A549 (cell line): ENCODE measurements at regions not wholly inside any gene's neighbourhood (a gene's known extent, or its start where the extent isn't known, plus 50 kb on each side); places are given as distances from the start of the nearest gene placed in this dataset.

ENCODE experiments used
- ATAC-seq, 2 experiments: fragments of 200-7000 bp in 1 of 2; fragments of >200 bp in 1 of 2; cut with Nextera tagmentation in 1 of 2; cut with Tn5 transposase in 1 of 2; 3 replicates each; pipeline versions ENCODE4 v1.8.0 to v1.9.1; 2018 to 2020; ENCODE audit warnings: mild to moderate bottlenecking in 1 of 2, moderate library complexity in 1 of 2
- CTCF ChIA-PET: fragments of 300-600 bp; sonication (Branson Sonifier 250); formaldehyde crosslinking; extraction: SDS; loops from one replicate; lab custom pipeline; 2021; ENCODE audit warnings: antibody characterized with exemption, inconsistent platforms; lab: Yijun Ruan, JAX
- POLR2A ChIA-PET: fragments of 350-600 bp; formaldehyde crosslinking; extraction: SDS; loops from one replicate; lab custom pipeline; 2021; ENCODE audit warnings: antibody characterized with exemption, inconsistent platforms; lab: Yijun Ruan, JAX
- DNase-seq, 2 experiments: peaks; one replicate each; pipeline versions ENCODE4 v3.0.0 to v3.0.0-alpha.2; 2011 to 2016; ENCODE audit warnings: low read depth in 1 of 2, low spot score in 1 of 2
- FAIRE-seq: peaks from 2 replicates; lab custom pipeline; 2011; peaks lifted over from hg19 to GRCh38; lab: Jason Lieb, UNC
- H3K27ac ChIP-seq, 2 experiments: fragments of >200 bp; sonication (Bioruptor Twin); formaldehyde crosslinking; 3 replicates each; pipeline ENCODE4 v1.5.1; 2016 to 2017
- H3K4me1 ChIP-seq: fragments of >200 bp; sonication (Bioruptor Twin); formaldehyde crosslinking; 3 replicates; pipeline ENCODE4 v1.6.1; 2016
- H3K4me2 ChIP-seq: fragments of >200 bp; sonication (Bioruptor Twin); formaldehyde crosslinking; 3 replicates; pipeline ENCODE4 v1.6.1; 2016
- H3K4me3 ChIP-seq: fragments of >200 bp; sonication (Bioruptor Twin); formaldehyde crosslinking; 3 replicates; pipeline ENCODE4 v1.5.1; 2016
- H3K9me3 ChIP-seq: fragments of >200 bp; sonication (Bioruptor Twin); formaldehyde crosslinking; 3 replicates; pipeline ENCODE4 v1.6.1; 2016
- CBX2 ChIP-seq: fragments of 200-600 bp; sonication (generic); IDR thresholded peaks from 2 replicates; pipeline ENCODE4 v1.6.1; 2016; ENCODE audit warnings: low read depth, mild to moderate bottlenecking, borderline replicate concordance
- CBX8 ChIP-seq: fragments of 200-600 bp; sonication (generic); IDR thresholded peaks from 2 replicates; pipeline ENCODE4 v1.6.1; 2016
- CEBPB ChIP-seq, 2 experiments: fragments of >200 bp in 1 of 2; sonication (Bioruptor Twin) in 1 of 2; formaldehyde crosslinking in 1 of 2; IDR thresholded peaks; 2 replicates each; pipeline ENCODE4 v1.6.1; 2012 to 2016
- CHD2 ChIP-seq: fragments of 150-350 bp; IDR thresholded peaks from 2 replicates; pipeline ENCODE4 v1.6.1; 2014; ENCODE audit warnings: low read length; ENCODE audit not compliant: partially characterized antibody
- EHF ChIP-seq: fragments of 250-450 bp; sonication (Bioruptor Pico); IDR thresholded peaks from 2 replicates; pipeline ENCODE4 v1.5.0; 2020; ENCODE audit warnings: mild to moderate bottlenecking
- EHMT2 ChIP-seq: fragments of 200-600 bp; sonication (generic); IDR thresholded peaks from 2 replicates; pipeline ENCODE4 v1.6.1; 2016; ENCODE audit warnings: antibody characterized with exemption, low read depth, mild to moderate bottlenecking, moderate library complexity
- ESRRA ChIP-seq: fragments of 150-350 bp; IDR thresholded peaks from 2 replicates; pipeline ENCODE4 v1.6.1; 2014; ENCODE audit warnings: mild to moderate bottlenecking, low read length, borderline replicate concordance
- FOXS1 ChIP-seq: fragments of 250-450 bp; sonication (Bioruptor Pico); IDR thresholded peaks from 2 replicates; pipeline ENCODE4 v1.5.0; 2020; ENCODE audit warnings: mild to moderate bottlenecking, moderate library complexity
- HOXA7 ChIP-seq: fragments of 250-450 bp; sonication (Bioruptor Pico); IDR thresholded peaks from 2 replicates; pipeline ENCODE4 v1.5.0; 2020; ENCODE audit warnings: mild to moderate bottlenecking, moderate library complexity
- HOXB13 ChIP-seq: fragments of 250-450 bp; sonication (Bioruptor Pico); IDR thresholded peaks from 2 replicates; pipeline ENCODE4 v1.5.0; 2020; ENCODE audit warnings: low read depth, mild to moderate bottlenecking, moderate library complexity
- HOXB5 ChIP-seq: fragments of 250-450 bp; sonication (Bioruptor Pico); IDR thresholded peaks from 2 replicates; pipeline ENCODE4 v1.5.0; 2020; ENCODE audit warnings: mild to moderate bottlenecking, moderate library complexity
- JUNB ChIP-seq: fragments of >200 bp; sonication (Bioruptor Twin); formaldehyde crosslinking; IDR thresholded peaks from 2 replicates; pipeline ENCODE4 v1.6.1; 2016
- KDM1A ChIP-seq: fragments of 200-600 bp; sonication (generic); IDR thresholded peaks from 2 replicates; pipeline ENCODE4 v1.6.1; 2016; ENCODE audit warnings: low read depth, mild to moderate bottlenecking
- KDM5A ChIP-seq: fragments of 200-600 bp; sonication (generic); IDR thresholded peaks from 2 replicates; pipeline ENCODE4 v1.6.1; 2016; ENCODE audit warnings: antibody characterized with exemption, mild to moderate bottlenecking
- NFE2L2 ChIP-seq: fragments of 150-350 bp; conservative IDR thresholded peaks from 2 replicates; pipeline ENCODE4 v1.6.1; 2014; ENCODE audit warnings: low read length
- NR3C1 ChIP-seq: fragments of >200 bp; sonication (Bioruptor Twin); formaldehyde crosslinking; IDR thresholded peaks from 3 replicates; pipeline ENCODE4 v1.6.1; 2017
- PBX3 ChIP-seq: IDR thresholded peaks from 2 replicates; pipeline ENCODE4 v1.6.1; 2012
- POLR2AphosphoS2 ChIP-seq: conservative IDR thresholded peaks from 2 replicates; pipeline ENCODE4 v1.6.1; 2012; ENCODE audit warnings: low read length, improper control_type of control experiment, inconsistent platforms
- RCOR1 ChIP-seq: fragments of 150-350 bp; IDR thresholded peaks from 2 replicates; pipeline ENCODE4 v1.6.1; 2014; ENCODE audit warnings: antibody characterized with exemption, low read length, low read depth
- RNF2 ChIP-seq: fragments of 200-600 bp; sonication (generic); IDR thresholded peaks from 2 replicates; pipeline ENCODE4 v1.6.1; 2016; ENCODE audit warnings: low read depth, mild to moderate bottlenecking, antibody characterized with exemption, moderate library complexity, borderline replicate concordance
- SMC3 ChIP-seq: fragments of >200 bp; sonication (Bioruptor Twin); formaldehyde crosslinking; IDR thresholded peaks from 3 replicates; pipeline ENCODE4 v1.6.1; 2018; ENCODE audit warnings: inconsistent platforms
- ZC3H11A ChIP-seq: fragments of 450-650 bp; IDR thresholded peaks from 2 replicates; pipeline ENCODE4 v1.6.1; 2014; ENCODE audit warnings: antibody characterized with exemption, mild to moderate bottlenecking
- ZNF302 ChIP-seq: fragments of 250-450 bp; sonication (Bioruptor Pico); IDR thresholded peaks from 2 replicates; pipeline ENCODE4 v1.9.0; 2021; ENCODE audit warnings: inconsistent platforms, mild to moderate bottlenecking, moderate library complexity
- ZSCAN20 ChIP-seq: fragments of 250-450 bp; sonication (Bioruptor Pico); IDR thresholded peaks from 2 replicates; pipeline ENCODE4 v1.8.0; 2022; ENCODE audit warnings: mild to moderate bottlenecking, moderate library complexity
- WGBS: methylation state at CpG from one replicate; pipeline ENCODE4 v1.1.6; 2017; ENCODE audit errors: missing lambda C conversion rate; 5-methylcytosine and 5-hydroxymethylcytosine counted together
- TF ChIP-seq, protein P1 (sequence below): fragments of 250-450 bp; sonication (Bioruptor Pico); IDR thresholded peaks from 2 replicates; pipeline ENCODE4 v1.5.0; 2020; ENCODE audit warnings: low read depth, mild to moderate bottlenecking, moderate library complexity
- TF ChIP-seq, protein P2 (sequence below): fragments of >200 bp; sonication (Bioruptor Twin); formaldehyde crosslinking; IDR thresholded peaks from 3 replicates; pipeline ENCODE4 v1.6.1; 2016
- TF ChIP-seq, protein P3 (sequence below): fragments of 250-450 bp; sonication (Bioruptor Pico); IDR thresholded peaks from 2 replicates; pipeline ENCODE4 v1.5.0; 2021; ENCODE audit warnings: mild to moderate bottlenecking, moderate library complexity, borderline replicate concordance

- no peak overlapping the region for H3K27ac ChIP-seq
- POLR2A ChIA-PET = no interaction called here
- no peaks in the 10 kb centered on the region for H3K9me3 ChIP-seq
- 2% methylated on average over 3 of the region's 3 CpGs for WGBS
- TF ChIP-seq, protein P1, sequence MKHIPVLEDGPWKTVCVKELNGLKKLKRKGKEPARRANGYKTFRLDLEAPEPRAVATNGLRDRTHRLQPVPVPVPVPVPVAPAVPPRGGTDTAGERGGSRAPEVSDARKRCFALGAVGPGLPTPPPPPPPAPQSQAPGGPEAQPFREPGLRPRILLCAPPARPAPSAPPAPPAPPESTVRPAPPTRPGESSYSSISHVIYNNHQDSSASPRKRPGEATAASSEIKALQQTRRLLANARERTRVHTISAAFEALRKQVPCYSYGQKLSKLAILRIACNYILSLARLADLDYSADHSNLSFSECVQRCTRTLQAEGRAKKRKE = no peak
- TF ChIP-seq HOXB13 (CRISPR knock-in tag) (no peak), KDM1A (no peak), ZSCAN20 (CRISPR knock-in tag) (no peak), EHMT2 (no peak), FOXS1 (CRISPR knock-in tag) (no peak), RNF2 (no peak), CBX2 (no peak), SMC3 (no peak), EHF (CRISPR knock-in tag) (no peak), NFE2L2 (no peak)
- no peak for FAIRE-seq
- H3K4me3 ChIP-seq = no peak overlapping the region
- no peak overlapping the region for H3K4me2 ChIP-seq
- no peak for DNase-seq
- CTCF ChIA-PET = no interaction called here
- no peaks in the 10 kb centered on the region for H3K4me1 ChIP-seq
- no peak for ATAC-seq
Observed at GRCh38 chr4:29805916-29806480, 914.2 kb upstream of the PCDH7 start.

- POLR2A ChIA-PET = no interaction called here
- ATAC-seq (no peak), FAIRE-seq (no peak), DNase-seq (no peak)
- no peak overlapping the region for H3K4me2 ChIP-seq
- TF ChIP-seq, protein P2, sequence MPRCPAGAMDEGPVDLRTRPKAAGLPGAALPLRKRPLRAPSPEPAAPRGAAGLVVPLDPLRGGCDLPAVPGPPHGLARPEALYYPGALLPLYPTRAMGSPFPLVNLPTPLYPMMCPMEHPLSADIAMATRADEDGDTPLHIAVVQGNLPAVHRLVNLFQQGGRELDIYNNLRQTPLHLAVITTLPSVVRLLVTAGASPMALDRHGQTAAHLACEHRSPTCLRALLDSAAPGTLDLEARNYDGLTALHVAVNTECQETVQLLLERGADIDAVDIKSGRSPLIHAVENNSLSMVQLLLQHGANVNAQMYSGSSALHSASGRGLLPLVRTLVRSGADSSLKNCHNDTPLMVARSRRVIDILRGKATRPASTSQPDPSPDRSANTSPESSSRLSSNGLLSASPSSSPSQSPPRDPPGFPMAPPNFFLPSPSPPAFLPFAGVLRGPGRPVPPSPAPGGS = no peak
- no peak for TF ChIP-seq CHD2
- no peak for TF ChIP-seq ZNF302 (CRISPR knock-in tag)
- TF ChIP-seq, protein P3, sequence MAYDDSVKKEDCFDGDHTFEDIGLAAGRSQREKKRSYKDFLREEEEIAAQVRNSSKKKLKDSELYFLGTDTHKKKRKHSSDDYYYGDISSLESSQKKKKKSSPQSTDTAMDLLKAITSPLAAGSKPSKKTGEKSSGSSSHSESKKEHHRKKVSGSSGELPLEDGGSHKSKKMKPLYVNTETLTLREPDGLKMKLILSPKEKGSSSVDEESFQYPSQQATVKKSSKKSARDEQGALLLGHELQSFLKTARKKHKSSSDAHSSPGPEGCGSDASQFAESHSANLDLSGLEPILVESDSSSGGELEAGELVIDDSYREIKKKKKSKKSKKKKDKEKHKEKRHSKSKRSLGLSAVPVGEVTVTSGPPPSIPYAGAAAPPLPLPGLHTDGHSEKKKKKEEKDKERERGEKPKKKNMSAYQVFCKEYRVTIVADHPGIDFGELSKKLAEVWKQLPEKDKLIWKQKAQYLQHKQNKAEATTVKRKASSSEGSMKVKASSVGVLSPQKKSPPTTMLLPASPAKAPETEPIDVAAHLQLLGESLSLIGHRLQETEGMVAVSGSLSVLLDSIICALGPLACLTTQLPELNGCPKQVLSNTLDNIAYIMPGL (CRISPR knock-in tag) = no peak
- TF ChIP-seq KDM5A = no peak
- no peak for TF ChIP-seq ZC3H11A
- TF ChIP-seq HOXA7 (CRISPR knock-in tag) = no peak
- no peak for TF ChIP-seq CEBPB (IDR thresholded peaks at IDR 0.05)
- no peak for TF ChIP-seq NR3C1
- TF ChIP-seq HOXB5 = no peak
- no peak for TF ChIP-seq POLR2AphosphoS2
- TF ChIP-seq ESRRA = no peak
- no peak for TF ChIP-seq CBX8
- no peak for TF ChIP-seq RNF2
- TF ChIP-seq JUNB = no peak
- no peak for TF ChIP-seq RCOR1
- TF ChIP-seq PBX3 = no peak
- no peak for TF ChIP-seq NFE2L2
- WGBS = 26% methylated on average over 4 of the region's 4 CpGs
- no peak overlapping the region for H3K4me3 ChIP-seq
- H3K4me1 ChIP-seq = no peaks in the 10 kb centered on the region
- no peaks in the 10 kb centered on the region for H3K9me3 ChIP-seq
- CTCF ChIA-PET = no interaction called here
- H3K27ac ChIP-seq = no peak overlapping the region
Observed at GRCh38 chr4:29817961-29818360, 902.2 kb upstream of the PCDH7 start.
